HL-60 (cell line): ENCODE measurements at regions not wholly inside any gene's neighbourhood (a gene's known extent, or its start where the extent isn't known, plus 50 kb on each side); places are given as distances from the start of the nearest gene placed in this dataset.

ENCODE experiments used
- DNase-seq, 2 experiments: peaks; one replicate each; pipeline ENCODE4 v3.0.0-alpha.2; 2010 to 2020; ENCODE audit warnings: low read depth in 1 of 2, low spot score in 1 of 2
- H3K27ac ChIP-seq: fragments of 250-450 bp; sonication (Bioruptor Pico); replicated peaks from 2 replicates; pipeline ENCODE4 v1.5.1; 2020; ENCODE audit warnings: mild to moderate bottlenecking, moderate library complexity
- H3K27me3 ChIP-seq: fragments of 250-450 bp; sonication (Bioruptor Pico); 2 replicates; pipeline ENCODE4 v1.5.1; 2021; ENCODE audit warnings: mild to moderate bottlenecking, moderate library complexity; ENCODE audit not compliant: insufficient read depth, poor library complexity, severe bottlenecking
- H3K4me3 ChIP-seq: replicated peaks from 2 replicates; pipeline ENCODE4 v1.5.1; 2011; ENCODE audit warnings: mild to moderate bottlenecking, control low read depth, low read length; ENCODE audit not compliant: insufficient read depth
- GABPA ChIP-seq: IDR thresholded peaks from 2 replicates; pipeline ENCODE4 v1.6.1; 2012; ENCODE audit warnings: low read depth
- POLR2AphosphoS5 ChIP-seq: IDR thresholded peaks from 2 replicates; pipeline ENCODE4 v1.6.1; 2012; ENCODE audit warnings: low read depth
- REST ChIP-seq: IDR thresholded peaks from 2 replicates; pipeline ENCODE4 v1.6.1; 2012; ENCODE audit warnings: low read depth; ENCODE audit not compliant: insufficient replicate concordance
- SPI1 ChIP-seq: IDR thresholded peaks from 2 replicates; pipeline ENCODE4 v1.6.1; 2012; ENCODE audit warnings: low read depth, mild to moderate bottlenecking, borderline replicate concordance
- TF ChIP-seq, protein P1 (sequence below): IDR thresholded peaks from one replicate; pipeline ENCODE4 v1.5.1; 2011; ENCODE audit warnings: low read length, control low read depth, inconsistent platforms; ENCODE audit not compliant: insufficient read depth

GRCh38 chr9:627336-627970 lies 214.0 kb upstream of the DMRT1 start:
- Histone ChIP-seq H3K4me3 (no peak overlapping the region), H3K27ac (no peak overlapping the region), H3K27me3 (no peaks in the 10 kb centered on the region)
- no peak for DNase-seq
- no peak for TF ChIP-seq POLR2AphosphoS5

GRCh38 chr9:629146-629545 lies 212.4 kb upstream of the DMRT1 start:
- Histone ChIP-seq H3K27me3 (no peaks in the 10 kb centered on the region), H3K27ac (no peak overlapping the region), H3K4me3 (no peak overlapping the region)
- TF ChIP-seq, protein P1, sequence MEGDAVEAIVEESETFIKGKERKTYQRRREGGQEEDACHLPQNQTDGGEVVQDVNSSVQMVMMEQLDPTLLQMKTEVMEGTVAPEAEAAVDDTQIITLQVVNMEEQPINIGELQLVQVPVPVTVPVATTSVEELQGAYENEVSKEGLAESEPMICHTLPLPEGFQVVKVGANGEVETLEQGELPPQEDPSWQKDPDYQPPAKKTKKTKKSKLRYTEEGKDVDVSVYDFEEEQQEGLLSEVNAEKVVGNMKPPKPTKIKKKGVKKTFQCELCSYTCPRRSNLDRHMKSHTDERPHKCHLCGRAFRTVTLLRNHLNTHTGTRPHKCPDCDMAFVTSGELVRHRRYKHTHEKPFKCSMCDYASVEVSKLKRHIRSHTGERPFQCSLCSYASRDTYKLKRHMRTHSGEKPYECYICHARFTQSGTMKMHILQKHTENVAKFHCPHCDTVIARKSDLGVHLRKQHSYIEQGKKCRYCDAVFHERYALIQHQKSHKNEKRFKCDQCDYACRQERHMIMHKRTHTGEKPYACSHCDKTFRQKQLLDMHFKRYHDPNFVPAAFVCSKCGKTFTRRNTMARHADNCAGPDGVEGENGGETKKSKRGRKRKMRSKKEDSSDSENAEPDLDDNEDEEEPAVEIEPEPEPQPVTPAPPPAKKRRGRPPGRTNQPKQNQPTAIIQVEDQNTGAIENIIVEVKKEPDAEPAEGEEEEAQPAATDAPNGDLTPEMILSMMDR, result no peak
- TF ChIP-seq REST, result no peak
- no peak for DNase-seq

GRCh38 chr9:630817-631216 lies 210.7 kb upstream of the DMRT1 start:
- no peak overlapping the region for H3K4me3 ChIP-seq

More at GRCh38 chr9:630817-631216, 210.7 kb upstream of the DMRT1 start:
- TF ChIP-seq SPI1 (no peak), POLR2AphosphoS5 (no peak), REST (no peak), GABPA (no peak)
- TF ChIP-seq, protein P1, result no peak
- H3K27ac ChIP-seq, result no peak overlapping the region
- DNase-seq, result no peak
- no peaks in the 10 kb centered on the region for H3K27me3 ChIP-seq
